Nephron progenitor cell (in vitro differentiated cells): ENCODE measurements at regions not wholly inside any gene's neighbourhood (a gene's known extent, or its start where the extent isn't known, plus 50 kb on each side); places are given as distances from the start of the nearest gene placed in this dataset.

Experiments
- DNase-seq: peaks from one replicate; pipeline ENCODE4 v3.0.0; 2021
- H3K27ac Mint-ChIP-seq: 2 replicates; pipeline ENCODE4 v1.8.0; 2021; ENCODE audit warnings: mild to moderate bottlenecking, moderate library complexity, mixed read lengths
- H3K27me3 Mint-ChIP-seq: 2 replicates; pipeline ENCODE4 v1.8.0; 2021; ENCODE audit warnings: mild to moderate bottlenecking, low read depth, mixed read lengths; ENCODE audit not compliant: poor library complexity
- H3K36me3 Mint-ChIP-seq: 2 replicates; pipeline ENCODE4 v1.8.0; 2021; ENCODE audit warnings: low read depth, mixed read lengths
- H3K4me1 Mint-ChIP-seq: 2 replicates; pipeline ENCODE4 v1.8.0; 2021; ENCODE audit warnings: mixed read lengths
- H3K4me3 Mint-ChIP-seq: 2 replicates; pipeline ENCODE4 v1.8.0; 2021; ENCODE audit warnings: mild to moderate bottlenecking, moderate library complexity, mixed read lengths
- H3K9me3 Mint-ChIP-seq: 2 replicates; pipeline ENCODE4 v1.8.0; 2021; ENCODE audit warnings: mild to moderate bottlenecking, moderate library complexity, mixed read lengths
- CTCF ChIP-seq: fragments of 200-600 bp; sonication (generic); IDR thresholded peaks from 2 replicates; pipeline ENCODE4 v1.5.0; 2021; ENCODE audit warnings: antibody characterized with exemption

DNA sequence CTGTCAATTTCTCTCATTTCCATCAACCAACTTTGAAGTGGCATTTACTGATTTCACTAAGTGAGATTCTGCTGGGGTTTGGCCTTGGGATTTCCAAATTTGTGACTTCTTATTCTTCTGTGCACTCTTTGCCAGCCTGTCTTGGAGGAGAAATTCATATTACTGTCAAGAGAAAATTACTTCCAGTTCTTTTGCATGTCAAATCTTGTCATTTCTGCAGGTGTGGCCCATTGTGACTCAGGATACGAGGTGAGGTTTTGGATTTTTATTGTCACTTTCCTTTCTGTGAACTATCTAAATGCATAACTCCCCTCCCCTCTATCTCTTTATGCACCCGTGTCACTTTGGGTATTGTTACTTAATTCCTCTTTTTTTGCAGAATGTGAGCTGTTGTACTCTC, 102.6 kb upstream of the GUCY1A1 start:
- H3K27ac Mint-ChIP-seq = no peak overlapping the region
- no peak overlapping the region for H3K4me3 Mint-ChIP-seq
- no peak for DNase-seq
- H3K9me3 Mint-ChIP-seq = no peaks in the 10 kb centered on the region
- no peak for TF ChIP-seq CTCF
- H3K36me3 Mint-ChIP-seq = no peaks in the 10 kb centered on the region
- H3K27me3 Mint-ChIP-seq = no peaks in the 10 kb centered on the region
- no peaks in the 10 kb centered on the region for H3K4me1 Mint-ChIP-seq

- DNase-seq = no peak
- Mint-ChIP-seq H3K27me3 (peaks cover 7% of the 10 kb centered on the region), H3K36me3 (no peaks in the 10 kb centered on the region), H3K9me3 (peaks cover 19% of the 10 kb centered on the region), H3K4me3 (no peak overlapping the region), H3K4me1 (no peaks in the 10 kb centered on the region), H3K27ac (no peak overlapping the region)
- TF ChIP-seq CTCF = no peak
Observed at GRCh38 chr4:155559915-155560314, 106.7 kb upstream of the GUCY1A1 start.

- H3K9me3 Mint-ChIP-seq = peaks cover 36% of the 10 kb centered on the region
- peaks cover 16% of the 10 kb centered on the region for H3K36me3 Mint-ChIP-seq
- TF ChIP-seq CTCF = no peak
- H3K27ac Mint-ChIP-seq = no peak overlapping the region
- no peaks in the 10 kb centered on the region for H3K4me1 Mint-ChIP-seq
- peaks cover 9% of the 10 kb centered on the region for H3K27me3 Mint-ChIP-seq
- DNase-seq = no peak
- no peak overlapping the region for H3K4me3 Mint-ChIP-seq
Observed at GRCh38 chr4:155552180-155552579, 114.5 kb upstream of the GUCY1A1 start.

DNA sequence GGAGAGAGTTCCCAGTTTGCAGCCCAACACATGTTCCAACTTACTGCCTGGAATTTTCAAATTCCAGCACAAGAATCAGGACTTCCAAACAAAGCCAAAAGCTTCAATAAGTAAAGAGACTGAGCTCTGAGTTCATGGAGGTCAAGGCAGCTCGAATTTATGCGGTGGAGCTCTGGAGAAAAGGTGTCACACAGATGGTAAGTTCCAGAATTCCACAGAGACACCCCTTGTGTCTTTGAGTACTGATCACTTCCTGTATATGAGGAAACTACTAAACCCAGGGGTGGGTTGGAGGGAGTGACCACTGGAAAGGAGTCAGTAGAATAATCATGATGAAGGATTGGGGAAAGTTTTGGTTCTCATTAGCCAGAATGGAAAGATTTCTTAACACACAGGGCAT, 118.5 kb upstream of the GUCY1A1 start:
- H3K9me3 Mint-ChIP-seq = peaks cover 14% of the 10 kb centered on the region
- peaks cover 4% of the 10 kb centered on the region for H3K27me3 Mint-ChIP-seq
- DNase-seq = no peak
- peak overlapping the region; percentile 47 for H3K27ac Mint-ChIP-seq
- no peak overlapping the region for H3K4me3 Mint-ChIP-seq
- no peaks in the 10 kb centered on the region for H3K4me1 Mint-ChIP-seq
- no peak for TF ChIP-seq CTCF
- H3K36me3 Mint-ChIP-seq = peaks cover 10% of the 10 kb centered on the region

- no peak overlapping the region for H3K27ac Mint-ChIP-seq
- TF ChIP-seq CTCF = no peak
- peaks cover 8% of the 10 kb centered on the region for H3K27me3 Mint-ChIP-seq
- H3K36me3 Mint-ChIP-seq = peaks cover 5% of the 10 kb centered on the region
- no peaks in the 10 kb centered on the region for H3K4me1 Mint-ChIP-seq
- no peak overlapping the region for H3K4me3 Mint-ChIP-seq
- no peak for DNase-seq
- peaks cover 5% of the 10 kb centered on the region for H3K9me3 Mint-ChIP-seq
Observed at GRCh38 chr4:155546451-155546850, 120.2 kb upstream of the GUCY1A1 start.

GRCh38 chr4:155545456-155545855, 121.2 kb upstream of the GUCY1A1 start:
- Mint-ChIP-seq H3K9me3 (no peaks in the 10 kb centered on the region), H3K36me3 (peaks cover under 1% of the 10 kb centered on the region), H3K27ac (no peak overlapping the region), H3K4me3 (no peak overlapping the region), H3K27me3 (peaks cover 8% of the 10 kb centered on the region), H3K4me1 (no peaks in the 10 kb centered on the region)
- no peak for DNase-seq
- no peak for TF ChIP-seq CTCF
